ENCODE measurements at regions not wholly inside any gene's neighbourhood (a gene's known extent, or its start where the extent isn't known, plus 50 kb on each side); places are given as distances from the start of the nearest gene placed in this dataset.

- TF ChIP-seq MXI1 (IDR thresholded peaks at IDR 0.05; ENCODE audit: low read depth, low read length) (no peak), MAX (IDR thresholded peaks at IDR 0.05; ENCODE audit: low read depth) (no peak), JUND (IDR thresholded peaks at IDR 0.05) (no peak), REST (IDR thresholded peaks at IDR 0.05; ENCODE audit: low read depth, low read length) (no peak), FOXJ3 (CRISPR knock-in tag; IDR thresholded peaks at IDR 0.05) (no peak), RAD21 (IDR thresholded peaks at IDR 0.05; ENCODE audit: low read length) (peak; percentile 29; the same call in 1 of the 2 replicates), USF1 (IDR thresholded peaks at IDR 0.05; ENCODE audit: borderline replicate concordance, low read depth) (no peak), POLR2AphosphoS5 (IDR thresholded peaks at IDR 0.05; ENCODE audit: low read depth, low read length) (no peak), GATA2 (CRISPR knock-in tag; IDR thresholded peaks at IDR 0.05) (no peak), NRF1 (IDR thresholded peaks at IDR 0.05; ENCODE audit: low read depth, low read length) (no peak), NFIC (IDR thresholded peaks at IDR 0.05; ENCODE audit: borderline replicate concordance) (no peak), GABPA (IDR thresholded peaks at IDR 0.05; ENCODE audit: low read depth) (no peak), SIN3A (IDR thresholded peaks at IDR 0.05; ENCODE audit: borderline replicate concordance, low read depth, low read length) (no peak), USF2 (IDR thresholded peaks at IDR 0.05; ENCODE audit: borderline replicate concordance, low read depth, low read length) (no peak), CTCF (IDR thresholded peaks at IDR 0.05) (peak; percentile 36), TAF1 (IDR thresholded peaks at IDR 0.05; ENCODE audit: borderline replicate concordance, low read depth, low read length) (no peak), RFX5 (IDR thresholded peaks at IDR 0.05; ENCODE audit: low read length) (no peak), SMC3 (IDR thresholded peaks at IDR 0.05; ENCODE audit: low read depth, low read length) (peak; percentile 10; the same call in 1 of the 2 replicates), YY1 (IDR thresholded peaks at IDR 0.05; ENCODE audit: low read depth) (no peak), CHD2 (IDR thresholded peaks at IDR 0.05; ENCODE audit: low read length, partially characterized antibody) (no peak)
- WGBS (ENCODE audit: low lambda C conversion rate), result 66% methylated on average over 4 of the region's 4 CpGs
- H3K27ac ChIP-seq (ENCODE audit: low read depth in 2 of 2, low read length in 1 of 2), result no peak overlapping the region
- H3K4me1 ChIP-seq (ENCODE audit: control insufficient read depth in 1 of 2, insufficient read depth in 2 of 2, low read depth in 1 of 2, low read length in 1 of 2), result no peaks in the 10 kb centered on the region; a peak in 1 of 4 replicates
- H2AFZ ChIP-seq (ENCODE audit: low read depth), result no peak overlapping the region
- H3K36me3 ChIP-seq (replicated peaks in 1 of 2; ENCODE audit: control insufficient read depth in 1 of 2, insufficient read depth in 2 of 2, low read length in 1 of 2), result no peaks in the 10 kb centered on the region
- H3K4me2 ChIP-seq, result no peak overlapping the region
- ChIA-PET POLR2A (no interaction called here), CTCF (interaction anchor here (0.7 to 4.2 kb wide), 10 partner anchors 8 to 521 kb away, joined by 3 to 19 read pairs (median 3); partner anchors contain the start of gene DACT1)
- no peak overlapping the region for H3K4me3 ChIP-seq (ENCODE audit: low read depth in 2 of 2, low read length in 1 of 2)
- no peaks in the 10 kb centered on the region for H3K9me3 ChIP-seq
- no peaks in the 10 kb centered on the region for H3K27me3 ChIP-seq (ENCODE audit: insufficient read depth)
- no peak for DNase-seq
- no peaks in the 10 kb centered on the region for H3K79me2 ChIP-seq (ENCODE audit: insufficient read depth)
- H3F3A ChIP-seq (replicated peaks; ENCODE audit: insufficient read depth), result no peaks in the 10 kb centered on the region
- no peaks in the 10 kb centered on the region for H4K20me1 ChIP-seq (ENCODE audit: insufficient read depth)
- H3K9me2 ChIP-seq, result no peaks in the 10 kb centered on the region
- no peak overlapping the region for H3K9ac ChIP-seq
These were observed 166.3 kb upstream of the DAAM1 start for GRCh38 chr14:59022144-59022543.
